HAP-1 (cell line): ENCODE measurements at regions not wholly inside any gene's neighbourhood (a gene's known extent, or its start where the extent isn't known, plus 50 kb on each side); places are given as distances from the start of the nearest gene placed in this dataset.
A peak's percentile ranks its signal among the peaks of the same experiment; 100 is the strongest.

ENCODE experiments used
- DNase-seq, 2 experiments: peaks; one replicate each; pipeline ENCODE4 v3.0.0-alpha.2; 2016 to 2020; ENCODE audit warnings: low spot score in 2 of 2
- H3K27me3 ChIP-seq: fragments of 250-450 bp; sonication (Bioruptor Pico); 2 replicates; pipeline ENCODE4 v1.5.1; 2020; ENCODE audit warnings: low read depth, mild to moderate bottlenecking, moderate library complexity
- H3K36me3 ChIP-seq: fragments of 250-450 bp; sonication (Bioruptor Pico); replicated peaks from 2 replicates; pipeline ENCODE4 v1.5.1; 2020; ENCODE audit warnings: mild to moderate bottlenecking
- H3K4me1 ChIP-seq: fragments of 250-450 bp; sonication (Bioruptor Pico); 2 replicates; pipeline ENCODE4 v1.5.1; 2020; ENCODE audit warnings: mild to moderate bottlenecking
- H3K4me3 ChIP-seq: fragments of 250-450 bp; sonication (Bioruptor Pico); 2 replicates; pipeline ENCODE4 v1.5.1; 2020; ENCODE audit warnings: mild to moderate bottlenecking, moderate library complexity
- H3K9me3 ChIP-seq: fragments of 250-450 bp; sonication (Bioruptor Pico); 2 replicates; pipeline ENCODE4 v1.5.1; 2020; ENCODE audit warnings: mild to moderate bottlenecking, moderate library complexity
- in situ Hi-C: fragments of 300-500 bp; cut with MboI; formaldehyde crosslinking; loops from 3 replicates; pipeline ENCODE4 v1.14.3; 2020; ENCODE audit warnings: low sequenced_read_pairs, inconsistent platforms, mixed read lengths

GRCh38 chr1:234752927-234753326 is 142.9 kb upstream of the IRF2BP2 start:
- no peaks in the 10 kb centered on the region for H3K4me1 ChIP-seq
- H3K4me3 ChIP-seq = no peak overlapping the region
- H3K9me3 ChIP-seq = no peaks in the 10 kb centered on the region
- H3K36me3 ChIP-seq = no peaks in the 10 kb centered on the region
- no peak for DNase-seq
- H3K27me3 ChIP-seq = no peaks in the 10 kb centered on the region
- in situ Hi-C loops = no loop called here

- Histone ChIP-seq H3K36me3 (no peaks in the 10 kb centered on the region), H3K9me3 (no peaks in the 10 kb centered on the region), H3K27me3 (no peaks in the 10 kb centered on the region), H3K4me3 (no peak overlapping the region), H3K4me1 (no peaks in the 10 kb centered on the region)
- in situ Hi-C loops = no loop called here
- no peak for DNase-seq
Observed at GRCh38 chr1:234751678-234752077, 141.7 kb upstream of the IRF2BP2 start.

- in situ Hi-C loops = no loop called here
- no peaks in the 10 kb centered on the region for H3K27me3 ChIP-seq
- H3K4me3 ChIP-seq = no peak overlapping the region
- no peaks in the 10 kb centered on the region for H3K9me3 ChIP-seq
- DNase-seq = no peak
- H3K4me1 ChIP-seq = no peaks in the 10 kb centered on the region
- H3K36me3 ChIP-seq = no peaks in the 10 kb centered on the region
Observed at GRCh38 chr1:234750922-234751627, 141.1 kb upstream of the IRF2BP2 start.

- no peaks in the 10 kb centered on the region for H3K27me3 ChIP-seq
- no peaks in the 10 kb centered on the region for H3K36me3 ChIP-seq
- peaks cover 8% of the 10 kb centered on the region for H3K4me1 ChIP-seq
- no peaks in the 10 kb centered on the region for H3K9me3 ChIP-seq
- in situ Hi-C loops = loop anchor here (25.0 kb wide), 1 partner anchor 89 kb away; no protein-coding TSS in a partner anchor
- H3K4me3 ChIP-seq = no peak overlapping the region
- DNase-seq = no peak
Observed at GRCh38 chr1:234748713-234749112, 138.7 kb upstream of the IRF2BP2 start.

GRCh38 chr1:234748066-234748465 is 138.1 kb upstream of the IRF2BP2 start:
- H3K4me1 ChIP-seq = peaks cover 8% of the 10 kb centered on the region
- DNase-seq = no peak
- in situ Hi-C loops = loop anchor here (25.0 kb wide), 1 partner anchor 89 kb away; no protein-coding TSS in a partner anchor

GRCh38 chr1:234746798-234747196 is 136.8 kb upstream of the IRF2BP2 start:
- in situ Hi-C loops = loop anchor here (25.0 kb wide), 1 partner anchor 91 kb away; no protein-coding TSS in a partner anchor
- DNase-seq = no peak
- Histone ChIP-seq H3K4me1 (peaks cover 8% of the 10 kb centered on the region), H3K4me3 (no peak overlapping the region), H3K27me3 (no peaks in the 10 kb centered on the region), H3K9me3 (no peaks in the 10 kb centered on the region), H3K36me3 (no peaks in the 10 kb centered on the region)

More at GRCh38 chr1:234748066-234748465, 138.1 kb upstream of the IRF2BP2 start:
- H3K9me3 ChIP-seq = no peaks in the 10 kb centered on the region
- no peaks in the 10 kb centered on the region for H3K27me3 ChIP-seq
- H3K4me3 ChIP-seq = no peak overlapping the region
- no peaks in the 10 kb centered on the region for H3K36me3 ChIP-seq

- H3K27me3 ChIP-seq = no peaks in the 10 kb centered on the region
- no peak for DNase-seq
- no peaks in the 10 kb centered on the region for H3K36me3 ChIP-seq
- H3K4me1 ChIP-seq = peaks cover 8% of the 10 kb centered on the region
- no peak overlapping the region for H3K4me3 ChIP-seq
- H3K9me3 ChIP-seq = no peaks in the 10 kb centered on the region
- in situ Hi-C loops = loop anchor here (25.0 kb wide), 1 partner anchor 91 kb away; no protein-coding TSS in a partner anchor
Observed at GRCh38 chr1:234745844-234746797, 136.1 kb upstream of the IRF2BP2 start.

- H3K4me3 ChIP-seq = no peak overlapping the region
- peaks cover 8% of the 10 kb centered on the region for H3K4me1 ChIP-seq
- no peaks in the 10 kb centered on the region for H3K9me3 ChIP-seq
- H3K27me3 ChIP-seq = no peaks in the 10 kb centered on the region
- in situ Hi-C loops = loop anchor here (25.0 kb wide), 1 partner anchor 92 kb away; no protein-coding TSS in a partner anchor
- DNase-seq = no peak
- no peaks in the 10 kb centered on the region for H3K36me3 ChIP-seq
Observed at GRCh38 chr1:234745276-234745675, 135.3 kb upstream of the IRF2BP2 start.

GRCh38 chr1:234743791-234744611 is 134.0 kb upstream of the IRF2BP2 start:
- DNase-seq = peak; percentile 22 to 46
- no peaks in the 10 kb centered on the region for H3K36me3 ChIP-seq
- H3K27me3 ChIP-seq = no peaks in the 10 kb centered on the region
- in situ Hi-C loops = loop anchor here (25.0 kb wide), 1 partner anchor 93 kb away; no protein-coding TSS in a partner anchor
- peaks cover 8% of the 10 kb centered on the region for H3K4me1 ChIP-seq
- no peak overlapping the region for H3K4me3 ChIP-seq
- H3K9me3 ChIP-seq = no peaks in the 10 kb centered on the region

GRCh38 chr1:234742622-234743021 is 132.6 kb upstream of the IRF2BP2 start:
- Histone ChIP-seq H3K9me3 (no peaks in the 10 kb centered on the region), H3K36me3 (no peaks in the 10 kb centered on the region), H3K4me1 (peaks cover 8% of the 10 kb centered on the region), H3K27me3 (no peaks in the 10 kb centered on the region), H3K4me3 (no peak overlapping the region)
- no peak for DNase-seq
- in situ Hi-C loops = loop anchor here (25.0 kb wide), 1 partner anchor 95 kb away; no protein-coding TSS in a partner anchor

GRCh38 chr1:234737967-234738314 is 128.0 kb upstream of the IRF2BP2 start:
- Histone ChIP-seq H3K36me3 (no peaks in the 10 kb centered on the region), H3K4me1 (no peaks in the 10 kb centered on the region), H3K27me3 (no peaks in the 10 kb centered on the region), H3K9me3 (no peaks in the 10 kb centered on the region), H3K4me3 (no peak overlapping the region)
- peak in 1 of 2 experiments; percentile 40 for DNase-seq
- in situ Hi-C loops = loop anchor here (10.0 to 25.0 kb wide), 2 partner anchors 99 to 347 kb away; no protein-coding TSS in a partner anchor

GRCh38 chr1:234735916-234736315 is 125.9 kb upstream of the IRF2BP2 start:
- no peaks in the 10 kb centered on the region for H3K36me3 ChIP-seq
- H3K9me3 ChIP-seq = no peaks in the 10 kb centered on the region
- DNase-seq = no peak
- H3K27me3 ChIP-seq = no peaks in the 10 kb centered on the region
- in situ Hi-C loops = loop anchor here (10.0 to 25.0 kb wide), 2 partner anchors 101 to 349 kb away; no protein-coding TSS in a partner anchor
- no peaks in the 10 kb centered on the region for H3K4me1 ChIP-seq
- no peak overlapping the region for H3K4me3 ChIP-seq

- H3K4me1 ChIP-seq = no peaks in the 10 kb centered on the region
- H3K9me3 ChIP-seq = no peaks in the 10 kb centered on the region
- no peaks in the 10 kb centered on the region for H3K27me3 ChIP-seq
- in situ Hi-C loops = loop anchor here (10.0 to 25.0 kb wide), 2 partner anchors 102 to 349 kb away; no protein-coding TSS in a partner anchor
- H3K36me3 ChIP-seq = no peaks in the 10 kb centered on the region
- no peak overlapping the region for H3K4me3 ChIP-seq
- no peak for DNase-seq
Observed at GRCh38 chr1:234735476-234735875, 125.5 kb upstream of the IRF2BP2 start.
